ENCODE measurements at regions not wholly inside any gene's neighbourhood (a gene's known extent, or its start where the extent isn't known, plus 50 kb on each side); places are given as distances from the start of the nearest gene placed in this dataset.

DNA sequence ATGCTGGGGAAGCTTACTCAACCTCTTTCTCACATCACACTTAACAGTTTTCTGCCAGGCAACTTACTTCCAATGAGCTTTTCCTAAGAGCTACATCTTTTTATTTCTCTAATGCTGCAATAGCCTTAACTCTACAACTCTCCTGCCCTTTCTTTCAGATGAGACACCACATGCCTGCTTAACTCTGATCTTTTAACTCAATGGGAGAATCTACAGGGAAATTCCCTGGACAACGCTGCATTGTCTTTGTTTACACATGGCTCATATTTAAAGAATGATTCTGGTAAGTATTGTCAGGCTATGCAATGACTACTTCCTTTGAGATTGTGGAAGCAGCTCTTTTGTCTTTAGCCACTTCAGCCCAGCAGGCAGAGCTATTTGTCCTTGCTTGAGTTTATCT is 353.1 kb upstream of the BCHE start:
- Mint-ChIP-seq H3K4me3 (no peak overlapping the region), H3K27me3 (ENCODE audit: low read depth) (no peaks in the 10 kb centered on the region), H3K4me1 (ENCODE audit: low read depth) (no peaks in the 10 kb centered on the region), H3K27ac (no peak overlapping the region), H3K9me3 (peaks cover 18% of the 10 kb centered on the region), H3K36me3 (ENCODE audit: low read depth) (no peaks in the 10 kb centered on the region)
- DNase-seq (ENCODE audit: low spot score), result no peak

DNA sequence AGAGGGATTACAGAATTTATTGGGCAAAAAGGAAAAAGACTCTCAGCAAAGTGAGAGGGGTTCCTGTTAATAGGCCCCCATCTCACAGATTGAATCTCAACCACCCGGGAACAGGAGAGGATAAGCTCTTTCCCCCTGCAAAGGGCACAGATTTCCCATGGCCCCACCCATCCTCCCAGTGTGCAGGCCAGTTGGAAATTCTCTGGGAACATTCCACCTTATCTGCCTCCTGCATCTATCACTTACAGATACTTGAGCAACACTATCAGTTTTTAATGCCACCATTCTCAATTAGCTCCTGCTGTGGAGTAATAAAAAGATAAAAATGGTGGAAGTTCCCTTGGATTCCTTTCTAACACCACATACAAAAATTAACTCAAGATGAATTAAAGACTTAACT is 350.0 kb upstream of the BCHE start:
- peaks cover 19% of the 10 kb centered on the region for H3K9me3 Mint-ChIP-seq
- no peak for DNase-seq (ENCODE audit: low spot score)
- no peaks in the 10 kb centered on the region for H3K27me3 Mint-ChIP-seq (ENCODE audit: low read depth)
- no peaks in the 10 kb centered on the region for H3K4me1 Mint-ChIP-seq (ENCODE audit: low read depth)
- H3K36me3 Mint-ChIP-seq (ENCODE audit: low read depth), result no peaks in the 10 kb centered on the region
- no peak overlapping the region for H3K4me3 Mint-ChIP-seq
- H3K27ac Mint-ChIP-seq, result no peak overlapping the region

DNA sequence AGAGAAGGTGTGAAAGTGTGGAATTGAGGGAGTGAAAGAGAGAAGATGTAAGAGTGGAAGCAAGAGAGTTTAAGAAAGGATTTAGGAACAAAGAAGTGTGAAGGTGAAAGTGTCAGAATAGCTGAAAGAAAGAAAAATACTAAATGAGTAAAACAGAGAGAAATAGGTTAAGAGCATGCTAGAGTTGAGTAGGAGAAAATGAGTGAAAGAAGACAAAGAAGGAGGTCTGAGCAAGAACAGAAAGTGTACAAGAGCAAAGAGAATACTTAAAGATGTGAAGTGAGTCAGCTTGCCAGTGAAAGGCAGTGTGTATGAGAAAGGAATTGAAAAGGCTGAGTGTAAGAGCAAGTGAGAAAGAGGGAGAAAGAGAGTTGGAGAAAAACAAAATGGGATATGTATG is 348.8 kb upstream of the BCHE start:
- Mint-ChIP-seq H3K4me3 (no peak overlapping the region), H3K4me1 (ENCODE audit: low read depth) (no peaks in the 10 kb centered on the region), H3K9me3 (peaks cover 16% of the 10 kb centered on the region), H3K27ac (no peak overlapping the region), H3K27me3 (ENCODE audit: low read depth) (no peaks in the 10 kb centered on the region), H3K36me3 (ENCODE audit: low read depth) (no peaks in the 10 kb centered on the region)
- no peak for DNase-seq (ENCODE audit: low spot score)

DNA sequence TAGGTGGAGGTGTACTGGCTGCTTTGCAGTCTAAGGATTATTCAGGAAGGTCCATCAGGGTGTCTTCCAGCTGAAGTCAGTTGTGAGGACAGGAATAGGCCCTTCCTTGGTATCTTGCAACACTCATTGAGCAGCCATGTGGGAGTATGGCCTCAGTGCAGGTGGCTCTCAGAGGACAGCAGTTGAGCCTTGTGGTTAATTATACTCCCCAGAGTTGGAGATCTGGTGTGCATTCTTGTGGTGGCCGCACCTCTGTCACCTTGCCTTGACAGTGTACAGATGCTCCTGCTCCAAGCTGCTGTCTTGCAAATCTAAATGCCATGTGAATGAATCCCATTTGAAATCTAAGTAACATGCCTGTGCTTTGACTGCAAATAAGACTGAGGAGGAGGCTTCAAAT is 339.9 kb upstream of the BCHE start:
- Mint-ChIP-seq H3K27me3 (ENCODE audit: low read depth) (no peaks in the 10 kb centered on the region), H3K36me3 (ENCODE audit: low read depth) (no peaks in the 10 kb centered on the region), H3K27ac (no peak overlapping the region), H3K9me3 (peaks cover 12% of the 10 kb centered on the region), H3K4me3 (no peak overlapping the region), H3K4me1 (ENCODE audit: low read depth) (no peaks in the 10 kb centered on the region)
- no peak for DNase-seq (ENCODE audit: low spot score)

DNA sequence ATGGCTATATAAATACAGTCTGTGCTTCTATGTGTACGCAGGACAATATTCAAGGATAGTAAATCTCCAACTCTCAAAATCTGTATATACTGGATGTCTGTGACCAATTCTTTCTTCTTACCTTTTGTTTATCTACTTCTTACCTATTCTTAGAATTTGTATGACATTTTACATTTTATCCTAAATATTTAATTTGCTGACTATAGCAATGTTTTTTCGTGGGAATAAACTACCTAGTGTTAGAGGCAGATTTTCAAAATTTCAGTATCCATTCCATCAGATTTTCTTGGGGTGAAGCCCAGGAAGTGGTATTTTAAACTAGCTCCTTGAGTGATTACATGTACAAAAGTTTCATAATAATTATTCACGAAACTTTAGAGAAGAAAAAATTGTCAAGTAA is 334.5 kb upstream of the BCHE start:
- H3K27me3 Mint-ChIP-seq (ENCODE audit: low read depth), result no peaks in the 10 kb centered on the region
- H3K9me3 Mint-ChIP-seq, result peaks cover 21% of the 10 kb centered on the region
- no peaks in the 10 kb centered on the region for H3K4me1 Mint-ChIP-seq (ENCODE audit: low read depth)
- no peak for DNase-seq (ENCODE audit: low spot score)
- H3K27ac Mint-ChIP-seq, result no peak overlapping the region
- H3K36me3 Mint-ChIP-seq (ENCODE audit: low read depth), result no peaks in the 10 kb centered on the region
- no peak overlapping the region for H3K4me3 Mint-ChIP-seq

DNA sequence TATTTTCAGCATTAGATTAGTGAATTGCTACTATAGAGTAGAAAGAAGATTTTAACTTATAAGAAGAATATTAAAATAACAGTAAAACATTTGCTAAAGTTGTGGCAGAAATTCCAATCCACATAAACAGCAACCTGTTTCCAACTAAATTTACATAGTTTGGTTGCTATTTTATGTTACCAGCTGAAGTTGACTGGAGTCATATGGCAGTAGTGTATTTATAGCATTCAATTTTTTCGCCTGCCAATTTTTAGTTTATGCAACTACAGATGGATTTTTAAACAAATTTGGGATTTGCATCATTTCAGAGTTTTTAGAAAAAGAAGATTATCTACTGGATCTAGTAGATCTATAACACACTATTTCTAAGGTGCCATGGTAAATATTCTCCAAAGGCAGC is 332.5 kb upstream of the BCHE start:
- Mint-ChIP-seq H3K4me1 (ENCODE audit: low read depth) (no peaks in the 10 kb centered on the region), H3K4me3 (no peak overlapping the region), H3K9me3 (peaks cover 21% of the 10 kb centered on the region), H3K36me3 (ENCODE audit: low read depth) (no peaks in the 10 kb centered on the region), H3K27me3 (ENCODE audit: low read depth) (no peaks in the 10 kb centered on the region), H3K27ac (no peak overlapping the region)
- DNase-seq (ENCODE audit: low spot score), result no peak

DNA sequence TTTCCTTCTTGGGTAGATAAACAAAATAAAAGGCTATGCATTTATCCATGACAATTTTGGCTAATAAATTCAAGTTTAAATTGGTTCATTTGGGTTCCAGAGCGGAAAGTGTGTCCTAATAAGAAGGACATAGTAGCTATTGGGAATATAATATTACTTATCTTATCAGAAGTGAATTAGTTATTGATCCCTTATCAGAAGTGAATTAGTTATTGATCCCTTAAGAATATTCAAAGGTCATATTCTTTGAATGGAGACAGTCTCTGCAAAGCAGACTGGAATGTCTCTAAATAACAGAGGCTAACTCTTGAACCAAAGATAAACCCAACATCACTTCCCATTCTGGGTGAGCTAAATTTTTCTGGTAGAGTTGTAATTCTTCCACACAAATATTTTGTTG is 290.7 kb upstream of the BCHE start:
- no peak overlapping the region for H3K27ac Mint-ChIP-seq

DNA sequence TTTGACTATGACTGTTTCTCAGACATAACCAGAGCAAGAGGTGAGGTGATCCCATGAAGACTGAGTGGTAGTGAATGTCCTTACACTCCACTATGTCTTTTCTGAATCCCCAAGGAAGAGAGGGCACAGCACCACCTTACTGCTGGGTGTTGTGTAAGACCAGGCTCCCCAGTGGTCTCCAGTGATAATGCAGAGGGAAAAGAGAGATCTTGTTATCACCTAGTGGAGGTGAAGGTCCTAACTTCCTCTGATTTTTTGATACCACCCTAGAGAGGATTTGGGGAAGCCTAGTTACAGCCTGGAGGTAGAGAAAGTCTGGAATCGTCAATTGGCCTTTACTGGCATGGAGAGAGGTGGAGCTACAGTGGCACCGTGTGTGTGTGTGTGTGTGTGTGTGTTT is 288.0 kb upstream of the BCHE start:
- no peaks in the 10 kb centered on the region for H3K4me1 Mint-ChIP-seq (ENCODE audit: low read depth)
- DNase-seq (ENCODE audit: low spot score), result no peak
- no peak overlapping the region for H3K27ac Mint-ChIP-seq
- H3K4me3 Mint-ChIP-seq, result no peak overlapping the region
- H3K9me3 Mint-ChIP-seq, result peaks cover 13% of the 10 kb centered on the region
- no peaks in the 10 kb centered on the region for H3K27me3 Mint-ChIP-seq (ENCODE audit: low read depth)
- no peaks in the 10 kb centered on the region for H3K36me3 Mint-ChIP-seq (ENCODE audit: low read depth)

More for the DNA sequence above, 290.7 kb upstream of the BCHE start:
- Mint-ChIP-seq H3K9me3 (peaks cover 36% of the 10 kb centered on the region), H3K36me3 (ENCODE audit: low read depth) (no peaks in the 10 kb centered on the region), H3K4me3 (no peak overlapping the region), H3K27me3 (ENCODE audit: low read depth) (no peaks in the 10 kb centered on the region), H3K4me1 (ENCODE audit: low read depth) (no peaks in the 10 kb centered on the region)
- no peak for DNase-seq (ENCODE audit: low spot score)

DNA sequence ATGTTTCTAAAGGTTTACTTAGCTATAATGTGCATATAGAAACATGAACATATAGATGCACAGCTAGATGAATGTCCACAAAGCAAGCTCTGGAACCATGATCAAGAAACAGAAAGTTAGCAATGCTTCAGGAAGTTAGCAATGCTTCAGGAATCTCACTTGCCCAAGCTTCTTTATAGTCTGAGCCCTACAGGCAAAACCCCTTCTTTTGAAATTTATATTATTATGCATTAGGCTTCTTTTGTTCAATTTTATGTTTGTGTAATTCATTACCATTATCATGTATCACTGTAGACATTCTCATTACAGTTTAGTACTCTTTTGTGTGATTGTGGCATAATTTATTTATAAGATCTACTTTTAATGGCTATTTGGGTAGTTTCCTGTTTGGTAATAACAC is 286.4 kb upstream of the BCHE start:
- H3K9me3 Mint-ChIP-seq, result peaks cover 15% of the 10 kb centered on the region
- H3K27ac Mint-ChIP-seq, result no peak overlapping the region
- no peak for DNase-seq (ENCODE audit: low spot score)
- H3K4me3 Mint-ChIP-seq, result no peak overlapping the region
- no peaks in the 10 kb centered on the region for H3K27me3 Mint-ChIP-seq (ENCODE audit: low read depth)
- H3K36me3 Mint-ChIP-seq (ENCODE audit: low read depth), result no peaks in the 10 kb centered on the region
- no peaks in the 10 kb centered on the region for H3K4me1 Mint-ChIP-seq (ENCODE audit: low read depth)

DNA sequence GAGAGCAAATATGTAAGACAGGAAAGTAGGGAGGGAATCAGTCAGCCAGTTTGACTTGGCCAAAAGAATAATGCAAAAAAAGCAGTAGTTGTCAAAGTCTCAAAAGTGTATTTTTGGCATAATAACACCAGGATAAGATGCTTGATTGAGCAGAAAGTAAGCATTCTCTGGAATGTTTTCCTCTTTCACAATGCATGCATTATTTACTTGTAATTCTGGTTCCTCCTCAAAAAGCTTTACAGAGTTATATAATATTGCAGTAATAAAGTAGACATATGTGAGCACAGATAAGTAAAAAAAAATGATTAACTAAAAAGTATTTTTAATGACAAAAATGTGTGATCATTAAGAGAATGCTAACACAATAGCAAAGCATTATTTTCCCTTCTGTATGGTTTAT is 285.9 kb upstream of the BCHE start:
- H3K4me3 Mint-ChIP-seq, result no peak overlapping the region
- H3K27ac Mint-ChIP-seq, result no peak overlapping the region

DNA sequence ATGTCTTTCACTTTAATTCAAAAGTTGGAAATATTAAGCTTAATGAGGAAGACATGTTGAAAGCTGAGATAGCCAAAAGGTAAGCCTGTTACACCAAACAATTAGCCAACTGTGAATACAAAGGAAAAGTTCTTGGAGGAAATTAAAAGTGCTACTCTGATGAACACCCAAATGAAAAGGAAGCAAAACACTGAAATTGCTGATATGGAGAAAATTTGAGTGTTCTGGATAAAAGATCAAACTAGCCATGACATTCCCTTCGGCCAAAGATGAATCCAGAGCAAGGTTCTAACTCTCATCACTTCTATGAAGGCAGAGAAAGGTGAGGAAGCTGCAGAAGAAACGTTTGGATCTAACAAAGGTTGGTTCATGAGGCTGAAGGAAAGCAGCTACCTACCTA is 280.8 kb upstream of the BCHE start:
- no peak overlapping the region for H3K27ac Mint-ChIP-seq
- no peaks in the 10 kb centered on the region for H3K27me3 Mint-ChIP-seq (ENCODE audit: low read depth)
- no peaks in the 10 kb centered on the region for H3K36me3 Mint-ChIP-seq (ENCODE audit: low read depth)
- DNase-seq (ENCODE audit: low spot score), result no peak
- no peaks in the 10 kb centered on the region for H3K4me1 Mint-ChIP-seq (ENCODE audit: low read depth)
- no peak overlapping the region for H3K4me3 Mint-ChIP-seq
- peaks cover 8% of the 10 kb centered on the region for H3K9me3 Mint-ChIP-seq

More for the DNA sequence above, 285.9 kb upstream of the BCHE start:
- no peak for DNase-seq (ENCODE audit: low spot score)
- peaks cover 15% of the 10 kb centered on the region for H3K9me3 Mint-ChIP-seq
- H3K27me3 Mint-ChIP-seq (ENCODE audit: low read depth), result no peaks in the 10 kb centered on the region
- no peaks in the 10 kb centered on the region for H3K36me3 Mint-ChIP-seq (ENCODE audit: low read depth)
- no peaks in the 10 kb centered on the region for H3K4me1 Mint-ChIP-seq (ENCODE audit: low read depth)

DNA sequence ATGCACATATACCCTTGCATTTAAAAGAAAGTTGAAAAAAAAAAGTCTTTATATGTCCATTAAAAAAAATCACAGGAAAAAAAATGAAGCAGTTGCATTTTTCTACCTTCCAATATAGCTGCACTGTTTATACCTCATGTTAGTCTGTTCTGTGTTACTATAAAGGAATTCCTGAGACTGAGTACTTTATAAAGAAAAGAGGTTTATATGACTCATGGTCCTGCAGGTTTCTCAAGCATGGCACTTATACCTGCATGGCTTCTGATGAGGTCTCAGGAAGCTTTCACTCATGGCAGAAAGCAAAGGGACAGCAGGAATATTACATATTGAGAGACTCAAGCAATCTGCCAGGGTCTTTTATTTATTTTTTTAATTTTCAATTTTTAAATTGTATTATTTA is 277.2 kb upstream of the BCHE start:
- Mint-ChIP-seq H3K9me3 (peaks cover 17% of the 10 kb centered on the region), H3K4me1 (ENCODE audit: low read depth) (no peaks in the 10 kb centered on the region), H3K4me3 (no peak overlapping the region), H3K27me3 (ENCODE audit: low read depth) (no peaks in the 10 kb centered on the region), H3K27ac (no peak overlapping the region), H3K36me3 (ENCODE audit: low read depth) (no peaks in the 10 kb centered on the region)
- DNase-seq (ENCODE audit: low spot score), result no peak

DNA sequence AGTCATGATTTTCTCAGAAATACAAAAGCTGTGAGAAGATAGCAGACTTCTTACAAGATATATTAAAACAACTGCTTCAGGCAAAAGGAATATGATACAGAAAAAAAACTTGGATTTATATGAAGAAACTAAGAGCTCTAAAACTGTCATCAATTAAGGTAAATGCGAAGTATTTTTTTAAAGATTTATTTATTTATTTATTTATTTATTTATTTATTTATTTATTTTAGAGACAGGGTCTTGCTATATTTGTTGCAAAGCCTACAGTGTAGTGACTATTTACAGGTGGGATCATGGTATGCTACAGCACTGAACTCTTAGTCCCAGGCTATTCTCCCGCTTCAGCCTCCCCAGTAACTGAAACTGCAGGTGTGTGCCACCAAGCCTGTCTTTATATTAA is 274.3 kb upstream of the BCHE start:
- H3K36me3 Mint-ChIP-seq (ENCODE audit: low read depth), result no peaks in the 10 kb centered on the region
- H3K4me3 Mint-ChIP-seq, result no peak overlapping the region
- DNase-seq (ENCODE audit: low spot score), result no peak
- H3K4me1 Mint-ChIP-seq (ENCODE audit: low read depth), result no peaks in the 10 kb centered on the region
- H3K9me3 Mint-ChIP-seq, result peaks cover 22% of the 10 kb centered on the region
- H3K27me3 Mint-ChIP-seq (ENCODE audit: low read depth), result no peaks in the 10 kb centered on the region
- no peak overlapping the region for H3K27ac Mint-ChIP-seq

DNA sequence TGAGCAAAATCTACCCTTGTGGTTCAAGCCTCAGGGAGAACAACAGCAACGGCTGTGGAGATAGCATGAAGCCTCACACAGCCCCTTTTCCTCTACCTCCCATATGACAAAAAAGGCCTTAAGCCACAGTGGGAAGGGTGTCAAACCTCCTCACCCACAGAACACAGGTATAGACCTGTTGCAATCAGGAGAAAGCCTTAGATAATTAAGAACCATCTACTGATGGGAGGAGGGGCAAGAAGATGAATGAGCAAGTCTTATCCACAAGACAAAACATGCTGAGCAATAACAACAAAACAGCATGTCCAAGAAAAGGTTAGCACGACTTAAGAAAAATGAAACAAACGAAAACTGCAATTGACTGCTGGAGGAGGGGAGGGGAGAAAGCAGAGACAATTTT is 272.9 kb upstream of the BCHE start:
- Mint-ChIP-seq H3K36me3 (ENCODE audit: low read depth) (no peaks in the 10 kb centered on the region), H3K4me3 (no peak overlapping the region), H3K9me3 (peaks cover 22% of the 10 kb centered on the region), H3K4me1 (ENCODE audit: low read depth) (no peaks in the 10 kb centered on the region), H3K27me3 (ENCODE audit: low read depth) (no peaks in the 10 kb centered on the region), H3K27ac (no peak overlapping the region)
- no peak for DNase-seq (ENCODE audit: low spot score)

DNA sequence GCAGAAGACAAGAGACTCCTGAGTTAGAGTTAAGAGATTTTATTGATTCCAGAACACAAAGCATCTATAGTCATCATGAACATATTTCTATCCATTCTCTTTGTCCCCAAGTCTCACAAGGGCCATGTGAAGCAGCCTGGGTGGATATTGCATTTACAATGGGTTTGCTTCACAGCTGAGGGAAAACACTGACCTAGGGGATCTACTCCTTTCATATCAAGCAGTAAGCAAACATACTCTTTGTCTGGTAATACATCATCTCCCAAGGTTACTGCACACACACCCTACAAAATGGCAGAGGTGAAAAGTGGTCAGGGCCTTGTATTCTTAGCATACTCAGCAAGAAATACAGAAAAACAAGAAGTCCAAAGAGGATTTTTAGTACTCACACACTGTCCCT is 267.7 kb upstream of the BCHE start:
- no peak for DNase-seq (ENCODE audit: low spot score)
- no peaks in the 10 kb centered on the region for H3K4me1 Mint-ChIP-seq (ENCODE audit: low read depth)
- H3K4me3 Mint-ChIP-seq, result no peak overlapping the region
- peaks cover 11% of the 10 kb centered on the region for H3K9me3 Mint-ChIP-seq
- no peaks in the 10 kb centered on the region for H3K36me3 Mint-ChIP-seq (ENCODE audit: low read depth)
- no peaks in the 10 kb centered on the region for H3K27me3 Mint-ChIP-seq (ENCODE audit: low read depth)
- H3K27ac Mint-ChIP-seq, result no peak overlapping the region

DNA sequence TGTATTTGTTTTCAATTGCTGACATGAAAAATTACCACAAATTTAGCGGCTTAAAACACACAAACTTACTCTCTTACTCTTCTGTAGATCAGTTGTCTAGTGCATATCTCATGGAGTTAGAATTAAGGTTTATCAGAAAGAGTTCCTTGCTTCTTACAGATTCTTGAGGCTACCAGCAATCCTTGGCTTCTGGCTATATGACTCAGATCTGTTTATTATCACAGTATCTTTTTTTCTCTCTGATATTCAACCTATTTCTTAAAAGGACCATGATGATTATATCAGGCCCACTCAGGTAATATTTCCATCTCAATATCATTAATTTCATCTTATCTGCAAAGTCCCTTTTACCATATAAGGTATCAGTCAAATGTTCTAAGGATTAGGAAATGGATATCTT is 263.5 kb upstream of the BCHE start:
- H3K9me3 Mint-ChIP-seq, result peaks cover 5% of the 10 kb centered on the region
- H3K27ac Mint-ChIP-seq, result no peak overlapping the region
- no peaks in the 10 kb centered on the region for H3K27me3 Mint-ChIP-seq (ENCODE audit: low read depth)
- H3K4me3 Mint-ChIP-seq, result no peak overlapping the region
- no peaks in the 10 kb centered on the region for H3K36me3 Mint-ChIP-seq (ENCODE audit: low read depth)
- no peaks in the 10 kb centered on the region for H3K4me1 Mint-ChIP-seq (ENCODE audit: low read depth)
- no peak for DNase-seq (ENCODE audit: low spot score)

Measured in T-helper 2 cell treated with Interferon-gamma antibody and Interleukin-4, amounts not matched to agents 5 μg/mL and 100 μg/mL, for 36 hours (primary cell).